HCT116 (cell line): ENCODE measurements at regions not wholly inside any gene's neighbourhood (a gene's known extent, or its start where the extent isn't known, plus 50 kb on each side); places are given as distances from the start of the nearest gene placed in this dataset.

Source experiments
- ATAC-seq: fragments of 200-7000 bp; cut with Tn5 transposase; 2 replicates; pipeline ENCODE4 v1.9.1; 2020; ENCODE audit warnings: mild to moderate bottlenecking, moderate library complexity
- BruUV-seq: library from RNA; stranded (reverse); fragments of 400-500 nt; replicated peaks from 2 replicates; lab custom pipeline; 2021; lab: Mats Ljungman, UMichigan
- CTCF ChIA-PET: fragments of 300-600 bp; sonication (Branson Sonifier 250); formaldehyde crosslinking; loops from one replicate; lab custom pipeline; 2021; ENCODE audit warnings: antibody characterized with exemption; lab: Charles Lee
- POLR2A ChIA-PET: fragments of 300-600, 350-600 bp; sonication (Branson Sonifier 250); formaldehyde crosslinking; loops from one replicate; lab custom pipeline; 2021; ENCODE audit warnings: antibody characterized with exemption; lab: Charles Lee
- RAD21 ChIA-PET, 2 experiments: fragments of 300-600 bp; sonication (Branson Sonifier 250); formaldehyde crosslinking; loops; one replicate each; lab custom pipeline; 2023; ENCODE audit warnings: low total read pairs in 2 of 2; ENCODE audit not compliant: uncharacterized antibody in 2 of 2, unreplicated experiment in 2 of 2, low non-redundant PET in 1 of 2; lab: Charles Lee
- DNase-seq: peaks from one replicate; pipeline ENCODE4 v3.0.0-alpha.2; 2010; ENCODE audit warnings: low read depth, low spot score
- H2AFZ ChIP-seq: fragments of 200-600 bp; shearing (Covaris generic), sonication (generic); 2 replicates; pipeline ENCODE4 v1.6.1; 2017; ENCODE audit warnings: low read depth, mixed run types, mixed read lengths, antibody characterized with exemption, low read length; ENCODE audit not compliant: poor library complexity, severe bottlenecking
- H3K27ac ChIP-seq: 2 replicates; pipeline ENCODE4 v1.5.1; 2012; ENCODE audit warnings: low read depth, low read length
- H3K27me3 ChIP-seq: fragments of 200-600 bp; sonication (generic); 2 replicates; pipeline ENCODE4 v1.6.1; 2016; ENCODE audit warnings: mixed run types, low read length, mixed read lengths; ENCODE audit not compliant: insufficient read depth
- H3K36me3 ChIP-seq, 2 experiments: fragments of 200-500 bp in 1 of 2; fragments of 200-600 bp in 1 of 2; sonication (Bioruptor generic) in 1 of 2; sonication (generic) in 1 of 2; 2 replicates each; pipeline versions ENCODE4 v1.5.1 to v1.6.1; 2014 to 2016; ENCODE audit warnings: low read length in 2 of 2, inconsistent platforms in 1 of 2, mixed read lengths in 1 of 2, mixed run types in 1 of 2; ENCODE audit not compliant: insufficient read depth in 2 of 2, control insufficient read depth in 1 of 2
- H3K4me1 ChIP-seq, 2 experiments: fragments of 200-600 bp in 1 of 2; sonication (generic) in 1 of 2; 2 replicates each; pipeline versions ENCODE4 v1.5.1 to v1.6.1; 2012 to 2017; ENCODE audit warnings: low read length in 2 of 2, inconsistent platforms in 1 of 2, mild to moderate bottlenecking in 1 of 2, mixed read lengths in 1 of 2, mixed run types in 1 of 2, moderate library complexity in 1 of 2; ENCODE audit not compliant: insufficient read depth in 2 of 2, control insufficient read depth in 1 of 2
- H3K4me2 ChIP-seq: fragments of 200-600 bp; sonication (generic); 2 replicates; pipeline ENCODE4 v1.6.1; 2017; ENCODE audit warnings: mixed run types, low read length, mixed read lengths
- H3K4me3 ChIP-seq, 2 experiments: fragments of 200-600 bp in 1 of 2; sonication (generic) in 1 of 2; replicated peaks in 1 of 2; 2 replicates each; pipeline ENCODE4 v1.5.1; 2011 to 2016; ENCODE audit warnings: low read length in 2 of 2, control low read depth in 1 of 2, low read depth in 1 of 2, mild to moderate bottlenecking in 1 of 2, mixed read lengths in 1 of 2, mixed run types in 1 of 2
- H3K79me2 ChIP-seq: fragments of 200-600 bp; sonication (generic); 2 replicates; pipeline ENCODE4 v1.6.1; 2017; ENCODE audit warnings: mild to moderate bottlenecking, mixed run types, low read length, moderate library complexity, mixed read lengths; ENCODE audit not compliant: insufficient read depth
- H3K9ac ChIP-seq: fragments of 200-600 bp; sonication (generic); 2 replicates; pipeline ENCODE4 v1.6.1; 2016; ENCODE audit warnings: low read length, mixed read lengths
- H3K9me2 ChIP-seq: fragments of 200-600 bp; sonication (generic), shearing (Covaris generic); 2 replicates; pipeline ENCODE4 v1.6.1; 2017; ENCODE audit warnings: mixed run types, mild to moderate bottlenecking, moderate library complexity; ENCODE audit not compliant: insufficient read depth
- H3K9me3 ChIP-seq, 2 experiments: fragments of 200-500 bp in 1 of 2; fragments of 200-600 bp in 1 of 2; sonication (Bioruptor generic) in 1 of 2; sonication (generic) in 1 of 2; 2 replicates each; pipeline ENCODE4 v1.6.1; 2014 to 2017; ENCODE audit warnings: low read length in 2 of 2, mixed read lengths in 2 of 2, inconsistent platforms in 1 of 2, low read depth in 1 of 2, mild to moderate bottlenecking in 1 of 2, mixed run types in 1 of 2, moderate library complexity in 1 of 2; ENCODE audit not compliant: control insufficient read depth in 1 of 2, insufficient read depth in 1 of 2
- H4K20me1 ChIP-seq: fragments of 200-600 bp; sonication (generic), shearing (Covaris generic); 2 replicates; pipeline ENCODE4 v1.6.1; 2017; ENCODE audit warnings: mixed run types, mild to moderate bottlenecking, moderate library complexity; ENCODE audit not compliant: insufficient read depth
- ATF3 ChIP-seq: IDR thresholded peaks from 2 replicates; pipeline ENCODE4 v1.6.1; 2012
- CBX3 ChIP-seq: IDR thresholded peaks from 2 replicates; pipeline ENCODE4 v1.6.1; 2012; ENCODE audit warnings: low read depth
- CTCF ChIP-seq, 3 experiments: fragments of 200-600 bp in 1 of 3; sonication (generic) in 1 of 3; IDR thresholded peaks in 2 of 3; conservative IDR thresholded peaks in 1 of 3; 2 replicates each; pipeline ENCODE4 v1.5.1; 2012 to 2017; ENCODE audit warnings: low read depth in 2 of 3, low read length in 2 of 3, antibody characterized with exemption in 1 of 3, borderline replicate concordance in 1 of 3, control low read depth in 1 of 3, mild to moderate bottlenecking in 1 of 3, mixed read lengths in 1 of 3, mixed run types in 1 of 3, moderate library complexity in 1 of 3; ENCODE audit not compliant: insufficient read depth in 1 of 3
- ELF1 ChIP-seq: IDR thresholded peaks from 2 replicates; pipeline ENCODE4 v1.6.1; 2012; ENCODE audit warnings: low read depth, borderline replicate concordance
- EZH2 ChIP-seq: fragments of 200-600 bp; sonication (generic); IDR thresholded peaks from 2 replicates; pipeline ENCODE4 v1.6.1; 2017; ENCODE audit warnings: antibody characterized with exemption, mixed run types
- POLR2AphosphoS5 ChIP-seq: IDR thresholded peaks from 2 replicates; pipeline ENCODE4 v1.6.1; 2011; ENCODE audit warnings: mild to moderate bottlenecking, low read depth, low read length, moderate library complexity
- SRF ChIP-seq: IDR thresholded peaks from 2 replicates; pipeline ENCODE4 v1.6.1; 2012; ENCODE audit warnings: low read depth
- ZBTB33 ChIP-seq: IDR thresholded peaks from 2 replicates; pipeline ENCODE4 v1.6.1; 2011; ENCODE audit warnings: mild to moderate bottlenecking, low read length, moderate library complexity; ENCODE audit not compliant: insufficient replicate concordance; ENCODE audit errors: extremely low read depth
- intact Hi-C: fragments of 100-400 bp; cut with micrococcal nuclease; formaldehyde crosslinking; loops from 2 replicates; pipeline ENCODE4 v1.10.0; 2022

- no TSS peak for BruUV-seq
- no peaks in the 10 kb centered on the region for H3K79me2 ChIP-seq
- intact Hi-C loops, result no loop called here
- no peaks in the 10 kb centered on the region for H3K4me1 ChIP-seq
- CTCF ChIA-PET, result no interaction called here
- H3K9me3 ChIP-seq, result 0 out of 4 replicates have a peak, but pooled peaks cover 2 to 7% of the 10 kb centered on the region in 2 experiments
- ATAC-seq, result no peak
- no peaks in the 10 kb centered on the region for H3K36me3 ChIP-seq
- TF ChIP-seq SRF (no peak), CBX3 (no peak), ZBTB33 (no peak), POLR2AphosphoS5 (no peak), ELF1 (no peak), ATF3 (no peak)
- TF ChIP-seq, all 23 proteins: peak for 0
- ChIA-PET POLR2A (no interaction called here), RAD21 (no interaction called here)
- no peak overlapping the region for H3K9ac ChIP-seq
- no peak overlapping the region for H2AFZ ChIP-seq
- no peaks in the 10 kb centered on the region for H3K9me2 ChIP-seq
- no peaks in the 10 kb centered on the region for H4K20me1 ChIP-seq
- no peak overlapping the region for H3K4me2 ChIP-seq
- no peak overlapping the region for H3K4me3 ChIP-seq
- no peaks in the 10 kb centered on the region for H3K27me3 ChIP-seq
- no peak for DNase-seq
- no peak overlapping the region for H3K27ac ChIP-seq
These were observed 544.4 kb downstream of the IPMK start for GRCh38 chr10:57723305-57723704.

- Histone ChIP-seq H3K27ac (no peak overlapping the region), H3K4me1 (no peaks in the 10 kb centered on the region), H2AFZ (no peak overlapping the region), H3K36me3 (no peaks in the 10 kb centered on the region), H3K9me3 (peaks cover 0 to 5% of the 10 kb centered on the region in 2 experiments; a peak in 1 of 4 replicates), H3K4me2 (no peak overlapping the region), H3K27me3 (no peaks in the 10 kb centered on the region), H3K9ac (no peak overlapping the region), H3K79me2 (no peaks in the 10 kb centered on the region), H4K20me1 (no peaks in the 10 kb centered on the region), H3K9me2 (no peaks in the 10 kb centered on the region), H3K4me3 (no peak overlapping the region)
- ChIA-PET POLR2A (no interaction called here), CTCF (no interaction called here), RAD21 (no interaction called here)
- TF ChIP-seq CTCF (IDR thresholded peaks at IDR 0.05 in 2 of 3, conservative IDR thresholded peaks at IDR 0.05 in 1 of 3; ENCODE audit: borderline replicate concordance in 1 of 3, insufficient read depth in 1 of 3, low read depth in 2 of 3, low read length in 2 of 3) (peak in 1 of 3 experiments; percentile 16; a peak in 2 of 6 replicates), EZH2 (no peak)
- intact Hi-C loops, result no loop called here
- no peak for DNase-seq
- ATAC-seq, result no peak
- no TSS peak for BruUV-seq
These were observed 550.8 kb downstream of the IPMK start for GRCh38 chr10:57716884-57717283.
